ENCODE measurements at regions not wholly inside any gene's neighbourhood (a gene's known extent, or its start where the extent isn't known, plus 50 kb on each side); places are given as distances from the start of the nearest gene placed in this dataset.

GRCh38 chr11:121884626-121885025, 231.4 kb downstream of the BLID start:
- no peak overlapping the region for H3K4me3 ChIP-seq (ENCODE audit: low read depth, low read length)
- no peak for TF ChIP-seq CTCF (conservative IDR thresholded peaks at IDR 0.05; ENCODE audit: low read depth, low read length)
- DNase-seq (ENCODE audit: low read depth), result no peak

- DNase-seq (ENCODE audit: low read depth), result peak; percentile 87
- no peak overlapping the region for H3K4me3 ChIP-seq (ENCODE audit: low read depth, low read length)
- no peak for TF ChIP-seq CTCF (conservative IDR thresholded peaks at IDR 0.05; ENCODE audit: low read depth, low read length)
Observed at GRCh38 chr11:121881806-121882205, 234.2 kb downstream of the BLID start.

GRCh38 chr11:121877152-121877551, 238.9 kb downstream of the BLID start:
- no peak for DNase-seq (ENCODE audit: low read depth)
- no peak for TF ChIP-seq CTCF (conservative IDR thresholded peaks at IDR 0.05; ENCODE audit: low read depth, low read length)
- H3K4me3 ChIP-seq (ENCODE audit: low read depth, low read length), result no peak overlapping the region

- no peak for TF ChIP-seq CTCF (conservative IDR thresholded peaks at IDR 0.05; ENCODE audit: low read depth, low read length)
- DNase-seq (ENCODE audit: low read depth), result no peak
Observed at GRCh38 chr11:121873766-121874165, 242.2 kb downstream of the BLID start.

GRCh38 chr11:121872356-121872755, 243.7 kb downstream of the BLID start:
- no peak for DNase-seq (ENCODE audit: low read depth)
- TF ChIP-seq CTCF (conservative IDR thresholded peaks at IDR 0.05; ENCODE audit: low read depth, low read length), result no peak
- no peak overlapping the region for H3K4me3 ChIP-seq (ENCODE audit: low read depth, low read length)

More at GRCh38 chr11:121873766-121874165, 242.2 kb downstream of the BLID start:
- no peak overlapping the region for H3K4me3 ChIP-seq (ENCODE audit: low read depth, low read length)

- DNase-seq (ENCODE audit: low read depth), result peak; percentile 48
- peak; percentile 43 for TF ChIP-seq CTCF (conservative IDR thresholded peaks at IDR 0.05; ENCODE audit: low read depth, low read length)
- no peak overlapping the region for H3K4me3 ChIP-seq (ENCODE audit: low read depth, low read length)
Observed at GRCh38 chr11:121870206-121871045, 245.6 kb downstream of the BLID start.

- H3K4me3 ChIP-seq (ENCODE audit: low read depth, low read length), result no peak overlapping the region
- DNase-seq (ENCODE audit: low read depth), result no peak
- no peak for TF ChIP-seq CTCF (conservative IDR thresholded peaks at IDR 0.05; ENCODE audit: low read depth, low read length)
Observed at GRCh38 chr11:121869478-121869877, 246.5 kb downstream of the BLID start.
